Stimulated activated CD8-positive, alpha-beta memory T cell treated with anti-CD3 and anti-CD28 coated beads, Interleukin-4, amount 100 ng/mL, for 4 hours (primary cell): ENCODE measurements at regions not wholly inside any gene's neighbourhood (a gene's known extent, or its start where the extent isn't known, plus 50 kb on each side); places are given as distances from the start of the nearest gene placed in this dataset.
"Not testable (repeated sequence)": the region's sequence is repeated elsewhere in the genome, so short reads cannot be mapped to it uniquely, and the experiment has no call there.

Experiments
- DNase-seq, 2 donors: peaks; one replicate each; pipeline ENCODE4 v3.0.0-alpha.2; 2020; ENCODE audit warnings: low read depth in 2 of 2, low spot score in 1 of 2

DNA sequence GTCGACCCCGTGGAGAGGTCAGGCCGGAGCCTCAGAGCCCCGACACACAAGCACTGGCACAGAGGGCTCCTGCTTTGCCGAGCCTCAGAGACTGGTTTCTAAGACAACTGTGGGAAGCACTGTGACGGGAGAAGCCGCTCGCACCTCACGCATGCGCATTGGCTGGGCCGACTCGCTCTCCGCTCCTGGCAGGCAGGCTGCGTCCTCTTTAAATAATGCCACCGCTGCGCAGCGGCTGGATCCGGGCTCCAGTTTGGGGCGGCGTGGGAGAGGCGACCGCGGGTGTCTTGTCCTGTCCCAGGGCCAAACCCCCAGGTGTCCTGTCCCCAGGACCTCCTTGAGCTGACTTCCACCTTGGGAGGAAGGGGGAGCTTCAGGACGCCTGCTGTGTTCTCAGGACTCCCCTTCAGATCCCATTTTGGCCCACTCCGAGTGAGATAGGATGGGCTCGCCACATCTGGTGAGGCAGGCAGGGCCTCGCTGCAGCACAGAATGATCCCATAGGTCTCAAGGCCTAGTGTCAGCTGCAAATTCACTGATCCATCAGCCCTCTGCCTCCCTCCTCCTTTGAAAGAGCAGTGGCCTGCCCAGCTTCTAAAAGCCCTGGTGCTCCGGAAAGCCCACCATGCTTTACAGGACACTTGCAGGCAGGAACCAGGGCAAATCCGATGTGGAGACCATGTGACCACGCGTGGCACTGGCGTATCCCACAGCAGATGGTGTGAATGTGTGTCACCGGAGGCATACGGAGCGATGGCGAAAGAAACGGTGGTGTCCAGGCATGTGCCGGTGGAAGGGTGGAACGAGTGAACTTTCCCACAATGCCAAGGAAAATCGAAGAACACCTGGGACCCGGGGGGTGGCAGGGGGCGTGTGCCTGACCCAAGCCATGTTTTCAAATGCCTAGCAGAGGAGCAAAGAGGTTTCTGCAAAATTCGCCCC lies 169.3 kb upstream of the ZNF337 start:
- peak; percentile 37 to 40 for DNase-seq

GRCh38 chr20:25864963-25865714 lies 168.5 kb upstream of the ZNF337 start:
- DNase-seq: not testable (repeated sequence)

DNA sequence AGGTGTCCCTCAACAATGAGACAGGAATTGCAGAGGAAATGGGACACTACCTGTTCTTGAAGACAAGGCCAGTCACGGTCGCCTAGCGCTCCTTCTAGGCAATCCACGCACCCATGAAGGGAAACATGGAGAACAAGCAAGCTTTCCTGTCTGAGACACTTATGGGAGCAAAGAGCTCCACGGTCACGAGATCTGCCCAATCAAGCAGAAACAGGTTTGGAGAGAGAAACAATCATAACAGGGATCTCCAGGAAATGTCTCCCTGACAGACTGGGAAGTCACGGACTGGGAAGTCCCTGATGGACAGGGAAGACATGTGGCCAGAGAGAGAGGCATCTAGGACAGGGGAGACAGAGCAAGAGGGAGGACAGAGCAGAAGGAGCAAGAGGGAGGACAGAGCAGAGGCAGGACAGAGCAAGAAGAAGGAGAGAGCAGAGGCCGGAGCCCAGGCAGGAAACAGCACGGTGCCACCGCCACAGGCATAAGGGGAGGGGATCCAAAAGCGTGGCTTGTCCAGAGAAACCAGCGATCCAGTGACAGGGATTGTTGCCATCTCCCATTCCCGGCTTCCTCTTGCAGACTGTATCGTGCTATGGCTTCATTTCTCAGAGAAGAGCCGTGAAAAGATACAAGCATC lies 167.8 kb upstream of the ZNF337 start:
- DNase-seq: no peak

- no peak for DNase-seq
Observed at GRCh38 chr20:25863536-25864325, 167.1 kb upstream of the ZNF337 start.

- peak; percentile 50 to 62 for DNase-seq
Observed at GRCh38 chr20:25862967-25863530, 166.4 kb upstream of the ZNF337 start.

DNA sequence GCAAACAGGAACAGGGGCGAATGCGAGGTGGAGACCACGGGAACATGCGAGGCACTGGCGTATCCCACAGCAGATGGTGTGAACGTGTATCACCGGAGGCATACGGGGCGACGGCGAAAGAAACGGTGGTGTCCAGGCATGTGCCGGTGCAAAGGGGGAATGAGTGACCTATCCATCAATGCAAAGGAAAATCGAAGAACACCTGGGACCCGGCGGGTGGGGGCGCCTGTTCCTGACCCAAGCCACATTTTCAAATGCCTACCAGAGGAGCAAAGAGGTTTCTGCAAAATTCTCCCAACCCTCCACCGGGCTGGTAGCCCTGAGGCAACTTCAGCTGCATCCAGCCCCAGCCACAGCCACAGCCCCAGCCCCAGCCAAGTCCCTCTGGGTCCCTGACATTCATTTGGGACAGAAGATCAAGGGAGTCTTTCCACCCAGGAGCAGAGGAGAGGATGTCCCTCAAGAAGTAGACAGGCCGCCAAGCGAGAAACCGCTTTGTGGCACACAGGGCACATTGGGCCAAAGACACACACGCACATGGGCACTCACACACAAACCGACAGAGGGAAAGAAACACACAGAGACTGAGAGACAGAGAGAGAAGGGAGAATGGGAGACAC lies 164.0 kb upstream of the ZNF337 start:
- no peak for DNase-seq

GRCh38 chr20:25859649-25860530 lies 163.2 kb upstream of the ZNF337 start:
- DNase-seq: peak in 1 of 2 donors; percentile 59

GRCh38 chr20:25858495-25859425 lies 162.1 kb upstream of the ZNF337 start:
- no peak for DNase-seq

GRCh38 chr20:25857091-25857788 lies 160.6 kb upstream of the ZNF337 start:
- not testable (repeated sequence) for DNase-seq

- DNase-seq: no peak
Observed at GRCh38 chr20:25856256-25856884, 159.7 kb upstream of the ZNF337 start.

- not testable (repeated sequence) for DNase-seq
Observed at GRCh38 chr20:25855451-25856156, 159.0 kb upstream of the ZNF337 start.

GRCh38 chr20:25854666-25855065 lies 158.0 kb upstream of the ZNF337 start:
- not testable (repeated sequence) for DNase-seq

GRCh38 chr20:25853718-25854388 lies 157.2 kb upstream of the ZNF337 start:
- peak; percentile 52 to 70 for DNase-seq

DNA sequence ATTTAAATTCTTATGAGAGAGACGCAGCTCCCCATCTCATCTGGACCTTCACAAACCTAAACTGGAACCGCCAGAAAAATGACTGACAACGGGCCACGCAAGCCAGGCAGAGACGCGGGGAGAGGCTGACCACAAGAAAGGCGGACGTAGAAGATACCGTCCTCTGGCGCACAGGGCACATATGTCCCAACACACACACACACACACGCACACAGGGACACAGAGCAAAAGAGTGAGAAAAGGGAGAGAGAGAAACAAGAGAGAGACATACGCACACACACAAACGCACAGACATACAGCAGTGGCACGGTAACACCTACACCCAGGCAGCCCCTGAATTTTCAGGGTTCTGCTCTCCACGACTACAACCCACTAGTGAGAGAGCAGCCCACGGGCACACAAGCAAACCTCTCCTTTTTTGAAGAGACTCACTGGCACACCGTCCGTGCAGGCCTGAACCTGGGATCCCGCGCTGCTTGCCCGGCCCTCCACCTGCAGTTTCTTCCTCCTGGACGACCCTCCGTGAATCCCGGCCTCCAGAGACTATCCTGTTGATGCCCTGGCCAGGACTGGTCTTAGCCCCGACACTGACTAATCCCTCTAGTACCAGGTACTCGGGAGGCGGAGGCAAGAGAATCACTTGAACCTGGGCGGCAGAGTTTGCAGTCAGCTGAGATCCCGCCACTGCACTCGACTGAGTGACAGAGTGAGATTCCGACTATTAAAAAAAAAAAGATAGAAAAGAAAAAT lies 156.5 kb upstream of the ZNF337 start:
- not testable (repeated sequence) for DNase-seq

- DNase-seq: not testable (repeated sequence)
Observed at GRCh38 chr20:25850133-25850532, 153.5 kb upstream of the ZNF337 start.
